ENCODE measurements at regions not wholly inside any gene's neighbourhood (a gene's known extent, or its start where the extent isn't known, plus 50 kb on each side); places are given as distances from the start of the nearest gene placed in this dataset.

GRCh38 chr2:74779587-74780135, 54.3 kb upstream of the HK2 start:
- TF ChIP-seq ZNF274 (IDR thresholded peaks at IDR 0.05; ENCODE audit: low read depth, low read length) = no peak
- no peak for TF ChIP-seq YY1 (IDR thresholded peaks at IDR 0.05; ENCODE audit: insufficient read depth, insufficient read length)
